ENCODE measurements at regions not wholly inside any gene's neighbourhood (a gene's known extent, or its start where the extent isn't known, plus 50 kb on each side); places are given as distances from the start of the nearest gene placed in this dataset.

- POLR2A ChIA-PET = no interaction called here
- no peaks in the 10 kb centered on the region for H3K36me3 Mint-ChIP-seq (ENCODE audit: insufficient read depth, unreplicated experiment)
- Histone ChIP-seq H3K27me3 (replicated peaks; ENCODE audit: control insufficient read depth, insufficient read depth, low read length) (no peaks in the 10 kb centered on the region), H3K4me3 (ENCODE audit: low read depth, low read length) (no peak overlapping the region), H3K4me1 (no peaks in the 10 kb centered on the region), H3K36me3 (ENCODE audit: control insufficient read depth, insufficient read depth, low read length) (no peaks in the 10 kb centered on the region), H3K9me3 (no peaks in the 10 kb centered on the region)
- TF ChIP-seq, protein P1, sequence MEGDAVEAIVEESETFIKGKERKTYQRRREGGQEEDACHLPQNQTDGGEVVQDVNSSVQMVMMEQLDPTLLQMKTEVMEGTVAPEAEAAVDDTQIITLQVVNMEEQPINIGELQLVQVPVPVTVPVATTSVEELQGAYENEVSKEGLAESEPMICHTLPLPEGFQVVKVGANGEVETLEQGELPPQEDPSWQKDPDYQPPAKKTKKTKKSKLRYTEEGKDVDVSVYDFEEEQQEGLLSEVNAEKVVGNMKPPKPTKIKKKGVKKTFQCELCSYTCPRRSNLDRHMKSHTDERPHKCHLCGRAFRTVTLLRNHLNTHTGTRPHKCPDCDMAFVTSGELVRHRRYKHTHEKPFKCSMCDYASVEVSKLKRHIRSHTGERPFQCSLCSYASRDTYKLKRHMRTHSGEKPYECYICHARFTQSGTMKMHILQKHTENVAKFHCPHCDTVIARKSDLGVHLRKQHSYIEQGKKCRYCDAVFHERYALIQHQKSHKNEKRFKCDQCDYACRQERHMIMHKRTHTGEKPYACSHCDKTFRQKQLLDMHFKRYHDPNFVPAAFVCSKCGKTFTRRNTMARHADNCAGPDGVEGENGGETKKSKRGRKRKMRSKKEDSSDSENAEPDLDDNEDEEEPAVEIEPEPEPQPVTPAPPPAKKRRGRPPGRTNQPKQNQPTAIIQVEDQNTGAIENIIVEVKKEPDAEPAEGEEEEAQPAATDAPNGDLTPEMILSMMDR (IDR thresholded peaks at IDR 0.05; ENCODE audit: insufficient read depth in 1 of 2, low read depth in 1 of 2, low read length in 1 of 2, severe bottlenecking in 1 of 2, unreplicated experiment in 1 of 2) = no peak
- H3K27me3 Mint-ChIP-seq (ENCODE audit: insufficient read depth, unreplicated experiment) = peaks cover 8% of the 10 kb centered on the region
- H3K4me3 Mint-ChIP-seq (ENCODE audit: unreplicated experiment) = no peak overlapping the region
- intact Hi-C loops (cut with micrococcal nuclease; ENCODE audit: unreplicated experiment) = no loop called here
- no peaks in the 10 kb centered on the region for H3K4me1 Mint-ChIP-seq (ENCODE audit: low read depth, unreplicated experiment)
- CTCF ChIA-PET = no interaction called here
- no TSS peak for BruUV-seq (replicated peaks)
- no peak overlapping the region for H3K27ac Mint-ChIP-seq (ENCODE audit: unreplicated experiment)
- no peaks in the 10 kb centered on the region for H3K9me3 Mint-ChIP-seq (ENCODE audit: unreplicated experiment)
- DNase-seq = no peak
These were observed 220.9 kb downstream of the ACTL7B start for GRCh38 chr9:108634672-108635462.

- intact Hi-C loops (cut with micrococcal nuclease; ENCODE audit: unreplicated experiment) = no loop called here
- Histone ChIP-seq H3K4me3 (ENCODE audit: low read depth, low read length) (no peak overlapping the region), H3K9me3 (no peaks in the 10 kb centered on the region), H3K27me3 (replicated peaks; ENCODE audit: control insufficient read depth, insufficient read depth, low read length) (no peaks in the 10 kb centered on the region), H3K4me1 (no peaks in the 10 kb centered on the region), H3K36me3 (ENCODE audit: control insufficient read depth, insufficient read depth, low read length) (no peaks in the 10 kb centered on the region)
- no TSS peak for BruUV-seq (replicated peaks)
- H3K4me3 Mint-ChIP-seq (ENCODE audit: unreplicated experiment) = no peak overlapping the region
- H3K27ac Mint-ChIP-seq (ENCODE audit: unreplicated experiment) = no peak overlapping the region
- no peaks in the 10 kb centered on the region for H3K36me3 Mint-ChIP-seq (ENCODE audit: insufficient read depth, unreplicated experiment)
- DNase-seq = no peak
- ChIA-PET CTCF (no interaction called here), POLR2A (no interaction called here)
- TF ChIP-seq, protein P1 (IDR thresholded peaks at IDR 0.05; ENCODE audit: insufficient read depth in 1 of 2, low read depth in 1 of 2, low read length in 1 of 2, severe bottlenecking in 1 of 2, unreplicated experiment in 1 of 2) = no peak
- no peaks in the 10 kb centered on the region for H3K4me1 Mint-ChIP-seq (ENCODE audit: low read depth, unreplicated experiment)
- peaks cover 11% of the 10 kb centered on the region for H3K27me3 Mint-ChIP-seq (ENCODE audit: insufficient read depth, unreplicated experiment)
- H3K9me3 Mint-ChIP-seq (ENCODE audit: unreplicated experiment) = no peaks in the 10 kb centered on the region
These were observed 221.6 kb downstream of the ACTL7B start for GRCh38 chr9:108634204-108634603.

DNA sequence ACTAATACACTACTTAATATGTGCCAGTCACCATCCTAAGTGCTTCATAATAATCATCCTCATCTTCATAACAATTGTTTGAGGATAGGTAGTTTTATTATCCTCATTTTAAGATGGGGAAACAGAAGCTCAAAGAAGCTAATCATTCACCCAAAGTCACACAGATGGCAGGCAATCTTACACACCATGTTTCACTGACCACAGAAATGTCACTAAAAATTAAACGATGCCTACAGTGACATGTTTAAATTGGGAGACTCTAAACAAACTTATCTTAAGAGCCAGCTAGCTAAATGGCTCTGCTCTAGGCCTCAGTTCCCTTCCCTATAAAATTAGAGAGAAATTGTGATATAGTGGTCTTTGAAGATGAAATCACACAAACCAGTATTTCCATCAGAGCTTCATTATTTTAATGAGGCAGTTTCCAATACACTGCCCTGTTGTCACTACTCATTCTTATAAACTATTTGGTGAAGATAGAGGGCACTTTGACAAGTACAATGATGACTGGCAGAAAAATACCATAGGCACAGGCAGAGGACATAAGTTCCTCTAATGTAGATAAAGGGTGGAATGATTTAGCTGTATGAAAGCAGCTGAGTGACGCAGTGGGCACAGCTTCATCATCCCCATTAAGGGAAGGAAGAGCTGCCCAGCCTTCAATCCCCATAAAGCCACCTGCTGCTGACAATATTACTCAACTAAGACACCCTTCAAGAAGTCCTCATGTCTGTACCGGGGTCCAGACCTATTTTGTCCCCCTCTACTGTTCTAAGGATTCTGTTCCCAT, 224.1 kb downstream of the ACTL7B start:
- DNase-seq = no peak
- H3K27me3 Mint-ChIP-seq (ENCODE audit: insufficient read depth, unreplicated experiment) = peaks cover 8% of the 10 kb centered on the region
- intact Hi-C loops (cut with micrococcal nuclease; ENCODE audit: unreplicated experiment) = no loop called here
- no peaks in the 10 kb centered on the region for H3K36me3 Mint-ChIP-seq (ENCODE audit: insufficient read depth, unreplicated experiment)
- no peak overlapping the region for H3K4me3 Mint-ChIP-seq (ENCODE audit: unreplicated experiment)
- Histone ChIP-seq H3K36me3 (ENCODE audit: control insufficient read depth, insufficient read depth, low read length) (no peaks in the 10 kb centered on the region), H3K9me3 (no peaks in the 10 kb centered on the region), H3K4me3 (ENCODE audit: low read depth, low read length) (no peak overlapping the region), H3K4me1 (no peaks in the 10 kb centered on the region), H3K27me3 (replicated peaks; ENCODE audit: control insufficient read depth, insufficient read depth, low read length) (no peaks in the 10 kb centered on the region)
- H3K4me1 Mint-ChIP-seq (ENCODE audit: low read depth, unreplicated experiment) = no peaks in the 10 kb centered on the region
- H3K9me3 Mint-ChIP-seq (ENCODE audit: unreplicated experiment) = no peaks in the 10 kb centered on the region
- TF ChIP-seq, protein P1 (IDR thresholded peaks at IDR 0.05; ENCODE audit: insufficient read depth in 1 of 2, low read depth in 1 of 2, low read length in 1 of 2, severe bottlenecking in 1 of 2, unreplicated experiment in 1 of 2) = no peak
- POLR2A ChIA-PET = no interaction called here
- no TSS peak for BruUV-seq (replicated peaks)
- CTCF ChIA-PET = no interaction called here
- no peak overlapping the region for H3K27ac Mint-ChIP-seq (ENCODE audit: unreplicated experiment)

All from Caco-2 (cell line).